OCI-LY3 (cell line): ENCODE measurements at regions not wholly inside any gene's neighbourhood (a gene's known extent, or its start where the extent isn't known, plus 50 kb on each side); places are given as distances from the start of the nearest gene placed in this dataset.

ENCODE experiments used
- CTCF ChIP-seq: fragments of 200-600, 300-600 bp; sonication (generic); IDR thresholded peaks from 2 replicates; pipeline ENCODE4 v1.5.1; 2014; ENCODE audit warnings: antibody characterized with exemption, low read length, low read depth
- EZH2phosphoT487 ChIP-seq: fragments of 200-600 bp; shearing (Covaris generic); IDR thresholded peaks from 2 replicates; pipeline ENCODE4 v1.6.1; 2018; ENCODE audit warnings: antibody characterized with exemption, mixed run types, low read depth

GRCh38 chr2:211033765-211034164, 477.4 kb downstream of the CPS1 start:
- peak; percentile 54 for TF ChIP-seq CTCF
- TF ChIP-seq EZH2phosphoT487, result no peak
